ENCODE measurements at regions not wholly inside any gene's neighbourhood (a gene's known extent, or its start where the extent isn't known, plus 50 kb on each side); places are given as distances from the start of the nearest gene placed in this dataset.

DNA sequence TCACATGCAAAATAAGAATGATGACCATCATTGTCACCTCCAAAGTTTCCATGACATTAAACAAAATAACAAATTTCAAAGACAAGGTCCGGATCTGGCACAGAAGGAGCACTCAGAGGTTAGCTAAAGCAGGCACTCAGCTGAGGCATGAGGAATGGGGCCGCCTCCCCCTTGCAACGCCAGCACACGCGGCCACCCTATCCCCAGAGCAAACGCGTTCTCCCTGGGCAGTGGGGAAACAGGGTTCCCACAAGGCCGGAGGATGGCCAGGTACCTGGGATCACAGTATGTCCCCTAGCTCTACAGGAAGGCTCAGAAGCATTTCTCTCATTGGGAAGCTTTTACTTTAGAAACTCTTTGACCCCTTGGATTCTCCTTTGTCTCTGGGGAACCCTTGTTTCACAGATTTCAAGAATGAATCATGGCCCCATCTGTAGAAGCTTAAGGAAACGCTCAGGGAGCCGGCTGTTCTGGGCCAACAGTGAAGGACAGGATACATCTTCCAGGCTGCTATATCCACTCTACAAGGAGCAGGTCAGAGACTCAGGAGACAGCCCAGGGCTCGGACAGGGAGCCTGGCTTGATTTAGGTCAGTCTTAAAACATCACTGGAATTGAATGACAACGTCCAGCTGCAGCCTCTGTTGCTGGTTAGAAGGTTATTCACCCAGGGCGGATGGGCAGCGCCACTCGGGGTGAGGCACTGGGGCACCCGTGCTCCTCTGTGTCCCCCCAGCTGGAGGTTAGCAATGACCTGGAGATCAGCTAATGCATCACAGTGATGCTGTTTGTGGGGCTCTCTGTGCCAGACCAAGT lies 496.4 kb downstream of the NPHP4 start:
- DNase-seq, result no peak

DNA sequence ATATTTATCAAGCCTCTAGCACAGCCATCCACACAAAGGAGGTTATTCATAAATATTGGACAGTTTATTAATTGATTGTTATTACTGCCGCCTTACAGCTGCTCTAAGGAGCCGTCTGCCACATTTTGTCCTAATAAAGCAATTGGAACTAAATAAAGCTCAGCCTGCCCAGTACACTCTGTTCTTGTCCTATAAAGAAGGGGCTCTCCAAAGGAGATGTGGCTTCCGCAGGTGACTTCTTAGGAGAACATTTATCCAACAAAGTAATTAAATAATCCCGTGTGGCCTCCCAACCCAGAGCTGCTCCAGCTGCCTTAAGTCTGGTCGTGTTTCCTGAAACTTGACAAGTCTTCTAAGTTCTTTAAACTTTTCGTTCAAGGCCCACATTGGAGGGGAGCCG lies 497.7 kb downstream of the NPHP4 start:
- no peak for DNase-seq

DNA sequence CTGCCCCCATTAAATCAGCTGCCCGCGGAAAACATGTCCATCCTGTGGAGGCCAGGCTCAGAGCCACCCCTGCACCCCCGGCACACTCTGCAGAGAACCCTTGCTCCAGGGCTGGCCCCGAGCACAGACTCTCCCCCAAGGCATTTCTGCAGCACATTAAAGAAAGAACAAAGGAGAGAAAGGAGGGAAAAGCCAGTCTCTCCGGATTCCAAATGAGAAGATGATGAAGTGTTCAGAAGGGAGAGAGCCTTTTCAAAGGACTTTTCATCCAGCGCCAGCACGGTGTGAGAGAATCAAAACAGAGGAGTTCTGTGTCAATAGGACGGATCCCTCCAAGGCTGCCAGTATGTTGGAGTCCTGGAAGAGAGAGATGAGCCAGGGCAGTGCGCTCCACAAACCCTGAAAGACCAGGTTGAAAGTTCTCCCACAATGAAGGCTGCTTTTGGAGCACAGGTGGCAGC lies 498.3 kb downstream of the NPHP4 start:
- DNase-seq, result no peak

DNA sequence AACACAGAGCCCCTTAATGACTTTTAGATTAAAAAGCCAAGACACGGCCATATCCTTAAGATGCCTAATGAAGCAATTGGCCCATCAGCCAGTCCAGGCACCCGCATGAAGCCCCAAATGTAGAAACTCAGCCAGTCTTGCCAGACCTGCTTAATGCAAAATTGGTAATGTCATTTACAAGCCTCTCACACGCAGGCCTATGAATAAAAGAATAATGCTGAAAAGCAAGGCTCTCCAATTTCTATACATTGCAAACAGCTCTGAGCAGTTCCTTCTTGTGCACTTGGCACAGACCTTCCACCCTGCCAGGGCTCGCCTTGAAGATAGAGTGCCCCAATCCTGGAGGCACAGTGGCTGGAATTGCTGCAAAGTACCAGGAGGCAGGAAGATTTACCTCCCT lies 498.9 kb downstream of the NPHP4 start:
- DNase-seq, result no peak

DNA sequence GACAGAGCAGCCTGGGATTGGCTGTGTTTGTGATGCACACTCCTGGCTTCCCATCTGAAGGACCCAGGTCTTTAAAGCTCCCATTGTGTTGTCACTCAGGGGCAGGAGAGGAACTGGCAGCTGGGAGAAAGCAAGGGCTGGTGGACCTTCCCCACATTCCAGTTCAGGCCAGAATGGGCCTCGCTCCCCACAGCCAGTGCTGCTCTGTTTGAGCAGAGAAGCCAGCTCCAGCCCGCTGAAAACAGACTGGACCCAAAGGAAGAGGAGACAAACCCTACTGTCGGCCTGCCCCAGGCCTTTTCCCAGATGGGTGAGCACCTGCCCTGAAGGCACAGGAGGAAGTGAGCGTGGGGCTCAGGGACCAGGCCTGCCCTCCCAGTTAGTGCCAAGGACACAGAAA lies 499.4 kb downstream of the NPHP4 start:
- no peak for DNase-seq

DNA sequence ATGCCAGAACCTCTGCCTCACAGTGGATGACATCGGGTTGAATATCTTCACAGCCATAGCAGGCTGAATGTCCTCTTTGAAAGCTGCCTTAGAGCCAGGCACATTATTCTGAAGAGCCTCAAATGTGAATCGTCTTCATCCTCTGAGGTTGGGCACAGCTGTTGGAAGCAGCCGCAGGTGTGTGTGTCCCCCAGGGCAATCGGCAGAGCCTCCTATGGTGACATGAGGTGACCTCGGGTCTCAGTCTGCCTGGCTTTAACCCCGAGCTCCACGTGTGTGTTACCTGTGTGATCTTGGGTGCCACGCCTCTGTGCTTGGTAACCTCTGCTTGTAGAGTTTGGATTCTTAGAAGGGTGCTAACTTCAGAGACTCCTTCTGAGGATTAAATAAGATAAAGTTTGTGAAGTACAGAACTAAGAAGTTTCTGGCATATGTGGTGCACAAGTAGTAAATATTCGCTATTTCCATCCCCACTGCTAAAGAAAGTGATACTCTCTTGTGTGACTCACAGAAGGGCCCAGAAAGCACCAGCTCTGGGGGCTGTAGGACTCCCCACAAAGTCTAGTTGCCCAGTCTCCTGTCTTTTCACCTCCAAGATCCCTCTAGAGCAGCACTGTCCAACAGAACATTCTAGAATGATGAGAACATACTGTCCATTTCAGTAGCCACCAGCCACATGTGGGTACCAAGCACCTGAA lies 500.9 kb downstream of the NPHP4 start:
- no peak for DNase-seq

DNA sequence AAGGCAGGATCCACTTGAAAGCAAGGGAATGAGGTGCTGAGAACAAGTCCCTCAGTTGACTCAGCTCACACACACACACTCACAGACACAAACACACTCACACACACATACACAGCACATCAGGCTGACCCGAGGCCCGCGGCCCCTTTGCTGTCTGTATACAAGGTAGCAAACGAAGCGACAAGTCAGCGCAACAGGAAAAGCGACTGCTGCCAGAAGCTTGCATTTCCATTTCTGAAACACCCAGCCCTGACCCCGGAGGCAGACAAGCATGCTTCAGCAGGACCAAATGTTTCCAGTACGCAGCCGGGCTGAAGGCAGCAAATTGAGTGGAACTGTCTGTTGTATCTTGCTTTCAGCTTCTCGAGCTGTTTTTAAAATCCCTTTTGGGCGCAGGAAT lies 501.6 kb downstream of the NPHP4 start:
- no peak for DNase-seq

DNA sequence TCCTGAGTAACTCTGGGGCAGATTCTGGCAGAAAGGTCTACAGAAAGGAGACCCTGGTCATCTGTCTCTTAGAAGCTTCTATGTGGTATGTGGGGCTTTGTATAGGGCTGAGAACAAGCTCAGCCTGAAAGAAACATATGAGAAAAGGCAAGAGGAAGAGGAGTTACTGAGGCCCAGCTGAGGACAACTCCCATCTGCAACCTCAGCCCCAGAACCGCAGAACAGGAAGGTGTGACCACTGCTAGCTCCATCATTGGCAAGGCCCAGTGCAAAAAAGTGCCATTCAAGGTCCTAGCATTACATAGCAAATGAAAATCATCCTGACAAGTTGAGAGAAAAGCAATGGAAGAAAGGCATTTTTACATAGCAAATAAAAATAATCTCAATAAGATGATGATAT lies 503.8 kb downstream of the NPHP4 start:
- DNase-seq, result no peak

DNA sequence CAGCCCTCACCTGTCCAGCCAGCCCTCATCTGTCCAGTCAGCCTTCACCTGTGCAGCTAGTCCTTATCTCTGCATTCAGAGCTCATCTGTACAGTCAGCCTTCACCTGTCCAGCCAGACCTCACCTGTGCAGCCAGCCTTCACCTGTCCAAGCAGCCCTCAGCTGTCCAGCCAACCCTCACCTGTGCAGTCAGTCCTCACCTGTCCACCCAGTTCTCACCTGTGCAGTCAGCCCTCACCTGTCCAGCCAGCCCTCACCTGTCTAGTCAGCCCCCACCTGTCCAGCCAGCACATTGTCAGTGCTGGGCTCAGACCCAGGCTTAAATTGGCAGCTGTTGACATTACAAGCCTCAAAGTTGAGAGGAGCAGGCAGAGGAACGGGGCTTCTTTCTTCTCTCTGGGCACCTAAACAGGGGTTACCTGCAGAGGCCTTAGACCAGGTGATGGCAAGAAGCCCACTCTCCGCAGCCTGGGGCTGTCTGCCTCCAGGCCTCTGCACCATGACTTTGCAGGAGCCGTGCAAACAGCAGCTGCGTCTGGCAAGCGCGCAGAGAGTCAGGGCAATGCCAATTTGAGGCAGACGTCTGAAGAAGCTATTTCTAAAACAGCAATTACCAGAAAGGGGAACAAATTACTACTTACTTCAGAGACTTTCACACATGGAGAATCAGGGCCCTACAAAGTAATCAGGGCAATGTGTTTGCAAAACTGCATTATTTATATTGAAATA lies 506.1 kb downstream of the NPHP4 start:
- no peak for DNase-seq

DNA sequence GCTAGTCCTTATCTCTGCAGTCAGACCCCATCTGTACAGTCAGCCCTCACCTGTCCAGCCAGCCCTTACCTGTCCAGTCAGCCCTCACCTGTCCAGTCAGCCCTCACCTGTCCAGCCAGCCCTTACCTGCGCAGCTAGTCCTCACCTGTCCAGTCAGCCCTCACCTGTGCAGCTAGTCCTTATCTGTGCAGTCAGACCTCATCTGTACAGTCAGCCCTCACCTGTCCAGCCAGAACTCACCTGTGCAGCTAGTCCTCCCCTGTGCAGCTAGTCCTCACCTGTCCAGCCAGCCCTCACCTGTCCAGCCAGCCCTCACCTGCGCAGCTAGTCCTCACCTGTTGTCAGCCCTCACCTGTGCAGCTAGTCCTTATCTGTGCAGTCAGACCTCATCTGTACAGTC lies 506.8 kb downstream of the NPHP4 start:
- no peak for DNase-seq

DNA sequence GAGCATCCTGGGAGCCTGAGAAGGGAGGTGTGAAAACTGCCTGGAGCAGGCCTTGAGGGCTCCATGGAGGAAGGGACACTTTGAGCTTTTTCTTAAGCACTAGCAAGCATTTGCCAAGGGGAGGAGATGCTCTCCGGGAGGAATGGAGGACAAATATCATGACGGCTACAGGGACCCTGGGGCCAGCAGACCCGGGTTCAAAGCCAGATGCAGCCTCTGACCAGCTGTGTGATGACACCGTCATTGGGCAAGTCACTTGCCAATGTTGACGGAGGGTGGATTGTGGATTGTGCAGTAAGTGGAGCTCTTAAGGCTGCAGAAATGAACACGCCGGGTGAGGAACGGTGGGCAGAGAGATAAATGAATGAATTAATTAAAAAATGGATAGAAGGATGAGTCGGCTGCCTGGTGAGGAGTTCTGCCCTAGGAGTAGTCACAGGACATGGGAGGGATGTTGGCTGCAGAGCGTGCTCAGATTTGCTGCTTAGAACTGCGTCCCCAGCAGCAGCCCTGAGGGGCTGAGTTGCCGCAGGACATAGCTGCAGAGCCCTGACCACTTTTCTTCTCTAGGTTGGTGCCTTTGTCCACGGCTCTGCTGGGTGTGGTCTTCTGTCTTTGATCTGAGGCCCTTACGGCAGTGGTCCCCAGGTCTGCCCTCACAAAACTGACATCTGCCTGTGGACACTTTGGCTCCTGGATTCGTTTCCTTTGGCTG lies 507.6 kb downstream of the NPHP4 start:
- DNase-seq, result no peak

DNA sequence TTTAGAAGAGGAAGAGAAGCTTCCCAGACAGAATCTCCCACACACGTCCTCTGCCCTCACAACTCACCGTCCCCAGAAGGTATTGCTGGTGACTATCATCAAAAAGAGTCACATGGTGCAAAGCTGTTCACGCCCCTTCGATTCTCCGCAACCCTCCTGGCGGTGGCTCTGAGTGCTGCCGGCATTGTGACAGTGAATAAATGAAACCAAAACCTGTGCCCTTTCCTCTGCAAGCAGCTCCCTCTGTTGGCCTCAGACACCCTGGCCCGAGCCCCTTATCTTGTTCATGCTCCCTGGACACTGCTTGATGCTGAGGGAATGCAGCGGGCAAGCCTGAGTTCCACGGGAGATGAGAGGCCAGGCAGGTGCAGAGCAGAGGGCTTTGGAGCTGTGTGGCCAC lies 510.3 kb downstream of the NPHP4 start:
- DNase-seq, result no peak

DNA sequence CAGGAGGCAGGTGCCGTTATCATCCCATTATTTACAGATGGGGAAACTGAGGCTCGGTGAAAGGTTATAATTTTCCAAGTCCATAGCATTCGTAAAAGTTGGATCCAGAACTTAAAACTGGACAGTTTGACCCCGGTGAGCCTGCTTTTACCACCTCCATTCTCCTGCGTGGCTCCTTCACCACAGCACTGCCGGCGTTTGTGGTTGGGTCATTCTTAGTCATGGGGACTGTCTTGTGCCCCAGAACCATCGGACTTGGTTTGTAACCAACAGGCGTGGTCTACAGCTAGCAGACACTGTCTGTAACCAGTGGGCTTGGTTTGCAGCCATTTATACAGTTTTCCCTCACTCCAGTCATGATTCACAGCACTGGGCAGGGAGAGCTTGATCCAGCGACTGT lies 511.3 kb downstream of the NPHP4 start:
- no peak for DNase-seq

DNA sequence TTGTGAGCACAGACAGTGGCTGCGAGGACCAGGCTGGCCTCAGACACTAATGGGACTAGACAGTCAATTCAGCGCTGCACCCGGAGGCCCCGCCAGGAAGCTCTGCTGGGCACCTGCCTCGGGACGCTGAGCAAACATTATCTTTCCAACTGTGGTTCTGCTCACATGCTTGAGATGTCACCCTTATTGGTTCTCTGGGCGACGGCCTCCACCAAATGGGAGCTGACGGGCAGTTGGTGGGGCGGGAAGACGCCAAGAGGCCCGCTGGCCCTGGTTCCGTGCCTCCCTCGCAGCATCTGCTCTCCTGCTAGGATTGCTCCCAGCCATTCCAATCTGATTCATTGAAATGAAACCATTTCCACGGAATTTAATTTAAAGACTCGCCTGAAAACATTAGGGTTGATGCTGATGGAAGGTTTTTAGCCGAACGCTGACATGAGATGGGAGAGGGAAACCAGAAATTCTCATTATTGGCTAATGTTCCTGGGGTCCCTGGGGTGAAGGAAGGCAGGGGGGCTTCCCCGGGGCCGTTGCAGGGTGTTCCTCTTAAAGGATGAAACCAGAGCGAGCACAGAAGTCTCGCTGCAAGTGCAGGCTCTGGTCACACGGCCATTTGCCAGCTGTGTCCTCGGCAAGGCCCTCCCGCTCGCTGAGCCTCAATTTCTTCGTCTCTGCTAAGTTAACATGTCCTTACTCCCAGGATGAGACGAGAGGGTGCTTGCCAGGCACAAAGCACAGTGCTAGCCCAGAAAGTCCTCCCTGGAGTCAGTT lies 512.2 kb downstream of the NPHP4 start:
- no peak for DNase-seq

DNA sequence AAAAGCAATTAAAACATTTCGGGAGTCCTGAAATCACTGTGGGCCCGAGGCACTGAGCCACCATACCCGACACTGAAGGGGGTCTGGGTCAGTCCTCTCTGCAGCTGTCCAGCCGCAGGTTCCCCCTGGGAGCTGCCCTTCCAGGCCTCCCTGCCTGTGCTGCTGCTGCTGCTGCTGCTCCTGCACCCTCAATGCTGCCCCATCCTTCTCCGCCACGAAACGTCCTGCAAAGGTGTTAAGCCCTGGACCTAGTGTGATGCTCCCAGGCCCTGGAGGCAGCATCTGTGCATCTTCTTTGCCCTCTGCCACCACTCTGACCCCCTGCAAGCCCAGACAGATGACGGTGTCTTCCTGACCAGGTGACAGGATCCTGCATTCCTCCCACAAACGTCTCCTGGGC lies 513.3 kb downstream of the NPHP4 start:
- DNase-seq, result no peak

DNA sequence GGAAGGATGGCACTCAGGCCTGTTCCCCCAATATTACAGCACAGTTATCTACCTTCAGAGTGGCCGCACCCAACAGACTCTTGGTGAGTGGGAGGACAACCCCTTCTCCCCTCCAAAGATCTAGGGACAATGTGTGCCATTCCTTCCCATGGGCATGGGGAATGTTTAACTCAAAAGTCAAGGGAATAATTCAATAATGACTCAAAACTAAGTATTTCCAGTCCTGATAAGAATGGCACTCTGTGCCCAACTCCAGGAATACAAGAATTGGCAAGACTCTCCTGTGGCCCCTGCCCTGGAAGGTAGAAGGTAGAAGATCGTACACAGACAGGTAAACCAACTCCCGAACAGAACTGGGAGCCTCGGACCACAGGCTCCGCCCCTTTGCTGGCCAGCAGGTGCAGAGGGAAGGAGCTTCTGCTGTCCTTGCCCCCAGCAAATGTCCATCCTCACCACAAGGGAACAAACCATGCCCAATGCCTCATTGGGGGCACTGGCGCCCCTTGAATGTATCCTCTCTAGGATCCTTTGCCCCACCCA lies 514.0 kb downstream of the NPHP4 start:
- no peak for DNase-seq

DNA sequence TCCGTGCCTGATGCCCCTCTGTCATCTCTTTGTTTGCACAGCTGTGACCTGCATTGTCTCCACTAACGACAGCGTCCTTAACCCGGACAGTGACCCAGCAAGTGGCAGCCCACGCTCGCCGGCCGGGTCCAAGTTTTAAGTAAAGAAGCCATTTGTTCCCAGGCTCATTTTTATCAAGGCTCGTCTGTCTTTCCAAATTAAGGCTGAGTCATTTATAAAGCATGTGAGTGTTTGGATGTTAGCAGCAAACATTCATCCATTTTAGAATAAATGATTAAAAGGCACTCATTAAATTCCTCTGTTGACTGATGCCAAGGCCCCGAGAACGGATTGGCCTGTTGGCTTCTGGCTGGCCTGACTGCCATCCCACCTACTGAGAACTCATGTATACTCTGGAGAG lies 514.5 kb downstream of the NPHP4 start:
- no peak for DNase-seq

DNA sequence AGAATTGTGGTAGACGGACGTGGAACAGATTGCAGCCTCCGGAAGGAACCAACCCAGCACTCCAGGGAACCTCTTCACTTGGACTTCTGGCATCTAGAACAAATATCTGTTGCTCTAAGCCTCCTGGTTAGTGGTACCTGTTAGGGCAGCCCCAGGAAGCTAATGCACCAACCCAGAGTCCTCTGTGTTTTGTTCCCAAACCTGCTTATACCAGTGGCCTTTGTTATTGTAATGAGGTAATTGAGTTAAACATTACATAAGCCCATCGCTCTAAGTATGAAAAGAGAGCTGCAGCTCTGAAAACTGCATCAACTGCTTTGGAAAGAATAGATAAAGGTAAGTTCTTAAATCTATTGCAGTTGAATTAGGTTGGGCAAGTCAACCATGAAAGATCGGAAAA lies 516.7 kb downstream of the NPHP4 start:
- no peak for DNase-seq

DNA sequence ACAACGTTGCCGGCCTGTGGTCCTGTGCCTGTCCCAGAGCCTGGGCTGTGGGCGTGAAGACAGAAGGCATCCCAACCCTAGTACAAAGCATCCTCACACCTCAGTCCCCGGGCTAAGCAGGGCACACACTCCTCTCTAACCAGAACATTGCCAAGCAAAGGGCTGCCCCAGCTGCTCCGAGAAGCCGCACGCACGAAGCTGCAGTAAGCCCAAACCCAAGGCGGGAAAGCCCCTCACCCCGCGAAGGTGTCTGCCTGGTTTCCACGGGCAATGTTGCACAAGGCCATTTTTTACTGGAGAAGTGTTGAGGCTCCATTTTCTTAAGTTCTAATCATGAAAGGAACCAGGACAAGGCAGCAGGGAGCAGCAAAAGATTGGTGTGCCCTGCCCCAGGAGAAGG lies 519.0 kb downstream of the NPHP4 start:
- no peak for DNase-seq

DNA sequence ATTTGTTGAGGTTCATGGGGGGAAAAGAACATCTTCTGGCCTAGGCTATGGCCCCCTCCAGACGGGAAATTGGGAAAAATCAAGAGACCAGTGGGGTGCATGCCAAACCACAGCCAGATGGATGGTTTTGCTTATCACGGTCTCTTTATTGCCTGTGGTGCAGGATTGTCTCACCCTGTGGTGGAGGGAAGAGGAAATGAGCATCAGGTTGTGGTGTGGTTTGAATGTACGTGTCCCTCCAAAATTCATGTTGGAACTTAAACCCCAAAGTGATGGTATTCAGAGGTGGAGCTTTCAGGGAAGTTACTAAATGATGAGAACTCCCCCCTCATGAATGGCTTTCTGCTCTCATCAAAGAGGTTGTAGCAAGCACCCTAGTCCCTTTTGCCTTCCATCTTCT lies 525.7 kb downstream of the NPHP4 start:
- DNase-seq, result no peak

DNA sequence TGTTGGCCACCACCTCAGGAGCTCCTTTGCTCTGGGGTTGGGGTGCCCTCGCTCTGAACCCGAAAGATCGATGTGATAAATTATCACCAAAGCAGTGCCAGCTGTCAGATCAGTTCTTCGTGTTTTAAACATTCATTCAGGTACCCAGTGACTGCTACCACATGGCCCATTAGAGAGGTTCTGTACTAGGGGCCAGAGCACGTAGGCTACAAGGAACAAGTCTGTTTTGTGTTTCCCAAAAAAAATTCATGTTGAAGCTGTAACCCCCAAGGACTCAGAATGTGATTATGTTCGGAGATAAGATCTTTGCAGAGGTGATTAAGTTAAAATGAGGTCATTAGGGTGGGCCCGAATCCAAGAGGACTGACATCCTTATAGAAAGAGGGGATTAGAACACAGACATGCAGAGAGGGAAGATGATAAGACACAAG lies 526.9 kb downstream of the NPHP4 start:
- DNase-seq, result no peak

DNA sequence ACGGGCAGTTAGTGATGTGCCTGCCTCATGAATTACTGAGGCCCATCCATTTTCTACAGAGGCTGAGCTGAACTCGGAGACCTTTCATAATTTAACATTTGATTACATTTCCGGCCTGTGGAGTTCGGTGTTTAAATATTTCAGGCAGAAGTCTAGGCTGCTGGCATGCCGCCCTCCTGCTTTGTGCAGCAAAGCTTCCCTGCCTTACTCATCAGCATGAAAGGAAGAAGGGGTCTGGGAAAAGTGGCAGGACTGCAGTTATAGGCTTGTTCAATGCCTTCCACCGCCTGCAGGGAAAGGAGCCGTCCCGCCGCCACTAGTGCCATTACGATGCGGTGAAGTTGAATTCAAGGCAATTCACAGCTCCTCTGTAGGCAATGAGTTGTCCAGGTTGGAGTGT lies 527.9 kb downstream of the NPHP4 start:
- DNase-seq, result no peak

Measured in skin of body (tissue), 1 donor.